Activated CD8-positive, alpha-beta memory T cell treated with anti-CD3 and anti-CD28 coated beads for 36 hours (primary cell): ENCODE measurements at regions not wholly inside any gene's neighbourhood (a gene's known extent, or its start where the extent isn't known, plus 50 kb on each side); places are given as distances from the start of the nearest gene placed in this dataset.

Source experiments
- CTCF ChIA-PET: fragments of 350-600 bp; sonication (Branson Sonifier 250); formaldehyde crosslinking; loops from one replicate; lab custom pipeline; 2021; ENCODE audit warnings: antibody characterized with exemption; lab: Charles Lee
- POLR2A ChIA-PET: fragments of 350-600 bp; sonication (Branson Sonifier 250); formaldehyde crosslinking; loops from one replicate; lab custom pipeline; 2021; ENCODE audit warnings: antibody characterized with exemption; lab: Charles Lee

GRCh38 chr6:147053311-147053921 is 150.8 kb upstream of the STXBP5 start:
- CTCF ChIA-PET, result no interaction called here
- POLR2A ChIA-PET, result no interaction called here

GRCh38 chr6:147054158-147054557 is 150.1 kb upstream of the STXBP5 start:
- CTCF ChIA-PET, result no interaction called here
- POLR2A ChIA-PET, result no interaction called here

- CTCF ChIA-PET, result no interaction called here
- POLR2A ChIA-PET, result no interaction called here
Observed at GRCh38 chr6:147054871-147055270, 149.3 kb upstream of the STXBP5 start.

GRCh38 chr6:147055821-147056392 is 148.3 kb upstream of the STXBP5 start:
- POLR2A ChIA-PET, result no interaction called here
- CTCF ChIA-PET, result no interaction called here

GRCh38 chr6:147057188-147057587 is 147.0 kb upstream of the STXBP5 start:
- POLR2A ChIA-PET, result no interaction called here
- CTCF ChIA-PET, result interaction anchor here (0.6 kb wide), 1 partner anchor 19 kb away, joined by 3 read pairs; no protein-coding TSS in a partner anchor

GRCh38 chr6:147057705-147058342 is 146.4 kb upstream of the STXBP5 start:
- ChIA-PET CTCF (no interaction called here), POLR2A (no interaction called here)

GRCh38 chr6:147058786-147059385 is 145.3 kb upstream of the STXBP5 start:
- ChIA-PET CTCF (no interaction called here), POLR2A (interaction anchor here (0.5 kb wide), 1 partner anchor 216 kb away, joined by 3 read pairs; no protein-coding TSS in a partner anchor)

- CTCF ChIA-PET, result no interaction called here
- POLR2A ChIA-PET, result no interaction called here
Observed at GRCh38 chr6:147060636-147061035, 143.6 kb upstream of the STXBP5 start.

- POLR2A ChIA-PET, result no interaction called here
- CTCF ChIA-PET, result no interaction called here
Observed at GRCh38 chr6:147061252-147061651, 143.0 kb upstream of the STXBP5 start.

- POLR2A ChIA-PET, result no interaction called here
- CTCF ChIA-PET, result no interaction called here
Observed at GRCh38 chr6:147063469-147064031, 140.7 kb upstream of the STXBP5 start.

GRCh38 chr6:147065786-147066185 is 138.4 kb upstream of the STXBP5 start:
- POLR2A ChIA-PET, result interaction anchor here (0.6 kb wide), 1 partner anchor 76 kb away, joined by 6 read pairs; no protein-coding TSS in a partner anchor

GRCh38 chr6:147067184-147067583 is 137.0 kb upstream of the STXBP5 start:
- CTCF ChIA-PET, result no interaction called here
- POLR2A ChIA-PET, result no interaction called here

More at GRCh38 chr6:147065786-147066185, 138.4 kb upstream of the STXBP5 start:
- CTCF ChIA-PET, result no interaction called here

GRCh38 chr6:147071776-147072175 is 132.4 kb upstream of the STXBP5 start:
- CTCF ChIA-PET, result no interaction called here
- POLR2A ChIA-PET, result no interaction called here

GRCh38 chr6:147075381-147075780 is 128.8 kb upstream of the STXBP5 start:
- ChIA-PET CTCF (no interaction called here), POLR2A (no interaction called here)

GRCh38 chr6:147077251-147077650 is 127.0 kb upstream of the STXBP5 start:
- CTCF ChIA-PET, result interaction anchor here (0.6 kb wide), 1 partner anchor 1333 kb away, joined by 3 read pairs; no protein-coding TSS in a partner anchor
- POLR2A ChIA-PET, result no interaction called here

- ChIA-PET CTCF (no interaction called here), POLR2A (no interaction called here)
Observed at GRCh38 chr6:147078106-147078505, 126.1 kb upstream of the STXBP5 start.

- ChIA-PET POLR2A (no interaction called here), CTCF (no interaction called here)
Observed at GRCh38 chr6:147078602-147079001, 125.6 kb upstream of the STXBP5 start.

GRCh38 chr6:147080225-147080624 is 124.0 kb upstream of the STXBP5 start:
- ChIA-PET CTCF (interaction anchor here (1.1 kb wide), 1 partner anchor 11 kb away, joined by 3 read pairs; no protein-coding TSS in a partner anchor), POLR2A (no interaction called here)

- ChIA-PET CTCF (no interaction called here), POLR2A (no interaction called here)
Observed at GRCh38 chr6:147081076-147081609, 123.1 kb upstream of the STXBP5 start.

GRCh38 chr6:147087641-147088040 is 116.6 kb upstream of the STXBP5 start:
- CTCF ChIA-PET, result no interaction called here
- POLR2A ChIA-PET, result no interaction called here
